ENCODE measurements at regions not wholly inside any gene's neighbourhood (a gene's known extent, or its start where the extent isn't known, plus 50 kb on each side); places are given as distances from the start of the nearest gene placed in this dataset.

DNA sequence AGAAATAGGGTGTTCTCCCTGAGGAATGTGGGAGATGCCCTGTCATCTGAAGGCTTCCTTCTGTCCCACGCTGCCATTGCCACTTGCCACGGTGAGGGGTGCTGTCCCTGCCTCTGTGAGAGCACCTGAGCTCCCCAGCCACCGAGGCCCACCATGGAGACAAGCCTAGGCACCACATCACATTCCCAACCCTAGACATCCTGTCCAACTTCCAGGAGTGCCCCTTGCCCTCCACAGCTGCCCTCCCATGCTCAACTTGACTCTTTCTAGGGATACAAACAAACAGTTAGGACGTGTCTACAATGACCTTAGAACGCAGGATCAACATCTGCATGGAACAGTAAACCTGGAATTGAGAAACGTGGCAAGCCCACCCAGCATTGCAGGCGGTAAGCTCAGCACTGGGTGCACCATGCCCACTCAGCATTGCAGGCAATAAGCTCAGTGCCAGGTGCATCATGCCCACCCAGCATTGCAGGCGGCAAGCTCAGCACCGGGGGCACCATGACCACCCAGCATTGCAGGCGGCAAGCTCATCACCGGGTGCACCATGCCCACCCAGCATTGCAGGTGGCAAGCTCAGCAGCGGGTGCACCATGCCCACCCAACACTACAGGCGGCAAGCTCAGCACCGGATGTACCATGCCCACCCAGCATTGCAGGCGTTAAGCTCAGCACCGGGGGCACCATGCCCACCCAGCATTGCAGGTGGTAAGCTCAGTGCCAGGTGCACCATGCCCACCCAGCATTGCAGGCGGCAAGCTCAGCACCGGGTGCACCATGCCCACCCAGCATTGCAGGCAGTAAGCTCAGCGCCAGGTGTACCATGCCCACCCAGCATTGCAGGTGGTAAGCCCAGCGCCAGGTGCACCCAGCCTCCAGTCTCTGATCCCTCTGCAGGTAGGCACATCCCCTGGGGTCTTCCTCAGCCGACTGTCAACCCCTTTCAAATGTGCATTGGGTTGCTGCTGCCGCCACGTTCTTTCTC, 1463.9 kb downstream of the TBC1D22A start:
- no peaks in the 10 kb centered on the region for H3K27me3 ChIP-seq (ENCODE audit: control insufficient read depth, insufficient read depth, low read length)
- no peak overlapping the region for H3K4me3 ChIP-seq (ENCODE audit: low read depth, low read length)
- FAIRE-seq (no peak), DNase-seq (ENCODE audit: low read depth) (no peak)
- H3K36me3 ChIP-seq (ENCODE audit: control insufficient read depth, insufficient read depth, low read length), result no peaks in the 10 kb centered on the region
- TF ChIP-seq, protein P1, sequence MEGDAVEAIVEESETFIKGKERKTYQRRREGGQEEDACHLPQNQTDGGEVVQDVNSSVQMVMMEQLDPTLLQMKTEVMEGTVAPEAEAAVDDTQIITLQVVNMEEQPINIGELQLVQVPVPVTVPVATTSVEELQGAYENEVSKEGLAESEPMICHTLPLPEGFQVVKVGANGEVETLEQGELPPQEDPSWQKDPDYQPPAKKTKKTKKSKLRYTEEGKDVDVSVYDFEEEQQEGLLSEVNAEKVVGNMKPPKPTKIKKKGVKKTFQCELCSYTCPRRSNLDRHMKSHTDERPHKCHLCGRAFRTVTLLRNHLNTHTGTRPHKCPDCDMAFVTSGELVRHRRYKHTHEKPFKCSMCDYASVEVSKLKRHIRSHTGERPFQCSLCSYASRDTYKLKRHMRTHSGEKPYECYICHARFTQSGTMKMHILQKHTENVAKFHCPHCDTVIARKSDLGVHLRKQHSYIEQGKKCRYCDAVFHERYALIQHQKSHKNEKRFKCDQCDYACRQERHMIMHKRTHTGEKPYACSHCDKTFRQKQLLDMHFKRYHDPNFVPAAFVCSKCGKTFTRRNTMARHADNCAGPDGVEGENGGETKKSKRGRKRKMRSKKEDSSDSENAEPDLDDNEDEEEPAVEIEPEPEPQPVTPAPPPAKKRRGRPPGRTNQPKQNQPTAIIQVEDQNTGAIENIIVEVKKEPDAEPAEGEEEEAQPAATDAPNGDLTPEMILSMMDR (IDR thresholded peaks at IDR 0.05; ENCODE audit: insufficient read depth, low read length, severe bottlenecking), result no peak

DNA sequence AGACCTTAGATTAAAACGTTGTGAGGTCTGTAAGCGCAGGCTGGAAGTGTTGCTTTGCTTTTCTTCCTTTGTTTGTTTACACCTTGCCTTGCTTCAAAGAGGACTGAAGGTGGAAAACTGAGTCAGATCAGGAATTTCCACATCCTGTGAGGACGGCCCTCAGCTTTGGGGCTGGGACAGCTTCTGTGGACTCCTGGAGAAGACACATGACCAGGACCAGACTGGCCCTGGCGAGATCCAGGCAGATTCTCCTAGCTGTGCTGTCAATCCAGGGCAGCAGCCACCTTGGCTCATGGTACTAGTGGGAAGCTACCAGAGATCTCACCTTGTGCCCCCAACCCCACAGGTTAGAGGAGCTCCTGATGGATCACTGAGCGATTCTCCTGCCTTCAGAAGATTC, 1461.9 kb downstream of the TBC1D22A start:
- Histone ChIP-seq H3K27me3 (ENCODE audit: control insufficient read depth, insufficient read depth, low read length) (no peaks in the 10 kb centered on the region), H3K4me3 (ENCODE audit: low read depth, low read length) (no peak overlapping the region), H3K36me3 (ENCODE audit: control insufficient read depth, insufficient read depth, low read length) (no peaks in the 10 kb centered on the region)
- DNase-seq (ENCODE audit: low read depth) (no peak), FAIRE-seq (no peak)
- TF ChIP-seq, protein P1 (IDR thresholded peaks at IDR 0.05; ENCODE audit: insufficient read depth, low read length, severe bottlenecking), result no peak

DNA sequence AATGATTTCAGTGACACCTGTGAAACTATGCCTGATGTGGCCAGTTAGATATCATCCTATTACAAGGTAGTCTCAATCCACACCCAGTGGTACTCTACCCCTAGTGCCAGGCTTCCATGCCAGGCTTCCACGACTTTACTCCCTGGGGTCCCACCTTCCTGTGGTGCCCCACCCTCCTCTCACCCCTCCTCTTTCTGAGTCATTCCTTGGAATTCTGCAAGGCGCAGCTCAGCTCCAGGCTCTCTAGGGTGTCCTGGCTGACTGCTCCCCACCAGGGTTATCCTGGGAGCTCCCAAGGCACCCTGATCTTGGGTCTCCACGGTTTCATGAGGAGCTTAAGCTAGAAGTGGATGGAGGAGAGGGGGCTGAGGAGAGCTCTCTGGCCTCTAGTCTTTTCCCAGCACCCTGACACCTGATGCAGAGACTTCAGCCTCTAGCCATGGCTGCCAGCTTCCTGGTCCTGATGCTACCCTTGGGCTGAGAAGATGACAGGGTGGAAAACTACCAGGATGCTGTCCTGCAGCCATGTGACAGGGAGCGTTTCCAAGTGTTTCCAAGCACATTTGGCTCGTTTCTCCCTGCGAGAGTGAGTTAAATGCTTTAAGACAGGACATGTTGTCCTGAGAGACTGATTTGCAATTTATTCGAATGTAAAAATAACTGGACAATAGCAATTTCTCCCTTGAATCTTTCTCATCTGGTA, 1461.2 kb downstream of the TBC1D22A start:
- H3K36me3 ChIP-seq (ENCODE audit: control insufficient read depth, insufficient read depth, low read length), result no peaks in the 10 kb centered on the region
- H3K27me3 ChIP-seq (ENCODE audit: control insufficient read depth, insufficient read depth, low read length), result no peaks in the 10 kb centered on the region
- FAIRE-seq (no peak), DNase-seq (ENCODE audit: low read depth) (no peak)
- H3K4me3 ChIP-seq (ENCODE audit: low read depth, low read length), result no peak overlapping the region
- TF ChIP-seq, protein P1 (IDR thresholded peaks at IDR 0.05; ENCODE audit: insufficient read depth, low read length, severe bottlenecking), result no peak

DNA sequence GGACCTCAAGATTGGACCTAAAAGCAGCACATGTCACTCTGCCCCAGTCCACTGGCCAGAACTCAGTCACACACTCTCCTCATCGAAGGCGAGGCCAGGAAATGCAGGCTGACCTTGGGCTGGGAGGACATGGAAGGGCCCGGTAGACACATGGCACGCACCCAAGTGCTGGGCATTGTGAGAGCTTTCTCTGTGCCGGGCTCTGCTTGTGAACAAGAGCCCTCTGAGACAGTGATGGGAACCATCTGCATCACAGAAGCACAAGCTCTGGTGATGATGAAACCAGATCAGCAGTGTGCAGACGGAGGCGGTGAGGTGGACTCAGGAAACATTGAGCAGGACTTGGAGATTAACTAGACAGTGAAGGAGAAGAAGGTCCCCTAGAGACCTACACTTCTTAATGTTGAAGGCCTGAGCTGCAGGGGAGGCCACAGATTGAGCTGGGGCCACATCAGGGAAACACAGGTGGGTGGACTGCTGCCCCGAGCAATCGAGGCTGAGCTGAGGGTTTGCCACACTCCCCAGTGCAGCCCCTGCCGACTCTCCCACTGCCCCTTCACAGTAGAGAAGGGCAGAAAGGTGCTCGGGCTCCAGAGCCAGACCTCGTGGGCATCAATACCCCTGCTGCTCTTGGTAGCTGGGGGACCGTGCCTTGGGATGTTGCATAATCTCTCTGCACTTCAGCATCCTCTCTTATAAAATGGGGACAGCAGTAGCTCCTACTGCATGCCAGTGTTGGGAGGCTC, 1460.5 kb downstream of the TBC1D22A start:
- no peak for DNase-seq (ENCODE audit: low read depth)
- no peaks in the 10 kb centered on the region for H3K36me3 ChIP-seq (ENCODE audit: control insufficient read depth, insufficient read depth, low read length)

DNA sequence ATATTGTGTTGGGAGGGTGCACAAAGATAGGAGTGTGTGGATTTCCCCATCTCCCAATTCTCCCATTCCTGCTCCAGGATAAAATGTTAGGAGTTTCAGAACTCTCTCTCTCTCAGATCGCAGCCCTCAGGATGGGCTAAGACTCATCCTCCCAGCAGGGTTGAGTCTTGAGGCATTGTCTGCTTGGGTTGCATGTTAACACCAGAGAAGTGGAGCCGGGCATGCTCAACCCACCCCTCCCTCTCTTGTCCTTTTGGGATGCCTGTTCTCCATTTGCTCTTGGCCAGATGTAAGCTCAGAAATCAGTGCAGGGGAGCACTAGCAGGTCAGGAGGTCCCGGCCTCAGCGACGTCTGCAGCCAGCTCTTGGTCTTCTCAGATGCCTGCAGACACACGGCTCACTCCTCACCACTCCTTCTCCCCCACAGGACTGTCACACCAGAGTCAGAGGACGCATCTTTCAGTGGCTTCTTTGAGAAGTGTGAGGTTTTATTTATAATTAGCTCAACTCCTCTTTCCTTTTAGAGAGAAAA, 1456.5 kb downstream of the TBC1D22A start:
- Histone ChIP-seq H3K27me3 (ENCODE audit: control insufficient read depth, insufficient read depth, low read length) (no peaks in the 10 kb centered on the region), H3K36me3 (ENCODE audit: control insufficient read depth, insufficient read depth, low read length) (no peaks in the 10 kb centered on the region), H3K4me3 (ENCODE audit: low read depth, low read length) (no peak overlapping the region)
- TF ChIP-seq, protein P1 (IDR thresholded peaks at IDR 0.05; ENCODE audit: insufficient read depth, low read length, severe bottlenecking), result no peak
- FAIRE-seq (no peak), DNase-seq (ENCODE audit: low read depth) (no peak)

More for the DNA sequence above, 1460.5 kb downstream of the TBC1D22A start:
- Histone ChIP-seq H3K4me3 (ENCODE audit: low read depth, low read length) (no peak overlapping the region), H3K27me3 (ENCODE audit: control insufficient read depth, insufficient read depth, low read length) (no peaks in the 10 kb centered on the region)
- TF ChIP-seq, protein P1 (IDR thresholded peaks at IDR 0.05; ENCODE audit: insufficient read depth, low read length, severe bottlenecking), result no peak
- FAIRE-seq, result no peak

Data from bronchial epithelial cell (primary cell).